ENCODE measurements at regions not wholly inside any gene's neighbourhood (a gene's known extent, or its start where the extent isn't known, plus 50 kb on each side); places are given as distances from the start of the nearest gene placed in this dataset.
A peak's percentile ranks its signal among the peaks of the same experiment; 100 is the strongest.
"Not testable (repeated sequence)": the region's sequence is repeated elsewhere in the genome, so short reads cannot be mapped to it uniquely, and the experiment has no call there.

DNA sequence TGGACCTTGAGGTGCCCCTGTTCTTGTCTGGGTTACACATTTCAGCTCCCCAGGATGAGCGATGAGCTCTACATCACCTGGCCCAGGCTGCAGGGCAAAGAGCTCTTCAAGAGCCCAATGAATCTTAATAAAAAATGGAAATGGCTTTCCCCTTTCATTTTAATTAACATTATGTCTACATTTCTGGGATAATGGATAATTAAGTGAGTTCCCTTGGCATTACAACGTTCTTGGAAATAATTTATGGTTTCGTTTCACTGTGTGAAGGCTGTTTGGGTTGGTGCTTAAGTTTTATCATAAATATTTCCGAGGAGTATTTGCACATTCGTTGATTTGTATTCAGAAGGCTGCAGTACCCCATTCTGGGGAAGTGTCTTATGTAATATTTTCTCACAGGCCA lies 678.3 kb upstream of the EEF2KMT start:
- no peak for DNase-seq (ENCODE audit: low spot score)

DNA sequence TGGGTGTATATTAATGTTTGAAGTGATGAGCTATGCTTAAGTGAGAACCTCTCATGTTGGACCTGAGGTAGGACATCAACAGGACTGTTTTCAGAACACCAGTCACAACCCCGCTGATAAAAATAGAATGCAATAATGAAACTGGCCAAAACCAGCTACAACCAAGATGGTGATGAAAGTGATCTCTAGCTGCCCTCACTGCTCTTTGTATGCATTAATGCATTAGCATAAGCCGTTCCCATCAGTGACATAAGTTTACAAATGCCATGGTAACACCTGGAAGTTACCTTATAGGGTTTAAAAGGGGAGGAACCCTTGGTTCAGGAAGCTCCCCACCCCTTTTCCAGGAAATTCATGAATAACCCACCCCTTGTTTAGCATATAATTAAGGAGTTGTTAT lies 672.5 kb upstream of the EEF2KMT start:
- no peak for DNase-seq (ENCODE audit: low spot score)

DNA sequence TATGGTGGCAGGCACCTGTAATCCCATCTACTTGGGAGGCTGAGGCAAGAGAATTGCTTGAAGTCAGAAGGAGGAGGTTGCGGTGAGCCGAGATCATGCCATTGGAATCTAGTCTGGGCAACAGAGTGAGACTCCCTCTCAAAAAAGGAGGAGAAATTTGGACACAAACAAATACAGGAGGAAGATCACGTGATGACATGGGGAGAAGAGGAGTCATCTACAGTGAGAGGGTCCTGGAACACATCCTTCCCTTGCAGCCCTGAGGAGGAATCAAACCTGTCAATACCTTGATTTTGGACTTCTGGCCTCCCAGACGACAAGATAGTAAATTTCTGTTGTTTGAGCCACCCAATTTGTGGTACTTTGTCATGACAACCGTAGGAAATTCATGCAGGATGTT lies 671.9 kb upstream of the EEF2KMT start:
- DNase-seq (ENCODE audit: low spot score) = no peak

DNA sequence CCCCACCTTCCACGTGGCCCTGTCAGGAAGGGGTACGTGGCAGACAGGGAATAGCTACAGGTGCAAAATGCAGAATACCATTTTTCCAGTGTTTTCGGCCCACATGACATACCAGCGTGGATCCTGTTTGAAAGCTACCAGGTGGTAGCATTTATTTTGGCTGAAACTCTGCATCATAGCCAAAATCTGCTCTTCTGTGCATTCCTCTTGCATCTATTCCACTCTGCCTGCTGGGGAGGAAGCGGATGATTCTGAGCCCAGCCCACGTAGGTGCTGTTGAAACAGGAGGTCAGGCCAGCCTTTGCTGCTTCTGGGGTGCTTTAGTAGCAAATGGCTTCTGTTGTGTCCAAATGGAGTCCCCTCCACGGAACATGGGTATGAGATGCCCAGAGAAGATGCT lies 670.9 kb upstream of the EEF2KMT start:
- no peak for DNase-seq (ENCODE audit: low spot score)

DNA sequence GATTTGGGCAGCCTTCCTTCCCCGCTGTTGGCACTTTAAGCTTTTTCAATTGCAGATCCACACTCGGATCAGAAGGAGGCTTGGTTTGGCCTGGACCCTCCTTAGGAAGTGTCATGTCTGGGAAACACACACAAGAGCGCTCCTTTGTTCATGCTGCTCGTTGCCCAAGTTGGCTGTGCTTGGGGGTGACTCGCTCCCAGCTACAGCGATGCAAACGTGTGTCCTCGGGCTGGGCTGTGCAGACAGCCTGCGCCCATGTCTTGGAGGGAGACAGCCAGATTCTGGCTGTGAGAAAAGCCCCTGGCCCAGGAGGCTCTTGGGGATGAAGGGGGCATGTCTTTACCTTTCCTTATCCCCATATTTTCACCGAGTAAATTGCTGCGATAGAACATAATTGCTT lies 665.6 kb upstream of the EEF2KMT start:
- DNase-seq (ENCODE audit: low spot score) = no peak

DNA sequence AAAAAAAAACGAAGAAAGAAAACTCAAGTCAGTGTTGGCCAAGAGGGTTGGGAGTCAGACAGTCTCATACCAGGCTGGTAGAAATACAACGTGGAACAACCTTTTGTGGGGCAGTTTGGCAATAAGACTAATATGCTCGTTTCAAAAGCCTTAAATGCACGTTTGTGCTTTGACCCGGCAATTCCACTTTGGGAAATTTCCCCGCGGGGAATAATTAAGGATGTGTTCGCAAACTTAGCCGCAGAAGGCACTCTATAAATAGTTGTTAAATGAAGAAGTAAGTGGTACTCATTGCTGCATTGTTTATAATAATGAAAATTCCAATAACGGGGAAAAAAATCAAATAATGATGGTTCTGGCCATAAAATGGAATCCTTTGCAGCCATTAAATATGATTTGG lies 664.8 kb upstream of the EEF2KMT start:
- no peak for DNase-seq (ENCODE audit: low spot score)

DNA sequence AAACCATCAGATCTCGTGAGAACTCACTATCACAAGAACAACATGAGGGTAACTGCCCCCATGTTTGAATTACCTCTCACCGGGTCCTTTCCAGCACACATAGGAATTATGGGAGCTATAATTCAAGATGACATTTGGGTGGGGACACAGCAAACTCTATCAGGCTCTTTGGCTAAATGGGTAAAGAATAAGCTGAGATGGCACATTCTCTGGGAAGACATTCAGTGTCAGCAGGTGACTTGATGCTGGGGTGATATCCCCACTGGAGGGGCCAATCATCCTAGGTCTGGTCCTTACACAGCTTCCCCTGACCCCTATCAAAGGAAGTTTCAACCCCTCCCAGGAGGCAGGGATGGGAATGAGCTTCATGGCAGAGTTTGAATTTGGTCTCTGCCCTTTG lies 664.0 kb upstream of the EEF2KMT start:
- no peak for DNase-seq (ENCODE audit: low spot score)

DNA sequence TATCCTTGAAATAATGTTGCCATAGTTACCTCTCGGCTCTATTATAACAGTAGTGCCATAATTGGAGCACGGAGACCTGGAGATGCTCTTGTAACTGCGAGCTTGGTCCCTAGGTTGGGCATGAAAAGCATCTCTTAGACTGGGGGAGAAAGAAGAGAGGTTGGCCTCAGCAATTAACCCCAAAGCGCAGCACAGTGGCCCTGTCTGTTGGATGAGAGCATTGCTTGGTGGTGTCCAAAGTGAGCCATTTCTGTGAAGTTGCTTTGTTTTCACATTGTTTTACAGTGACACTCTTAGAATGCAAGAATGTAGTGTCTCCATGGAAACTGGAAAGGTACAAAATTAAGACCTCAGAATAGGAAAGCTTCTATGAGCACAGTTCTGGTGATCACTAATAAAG lies 660.7 kb upstream of the EEF2KMT start:
- no peak for DNase-seq (ENCODE audit: low spot score)

DNA sequence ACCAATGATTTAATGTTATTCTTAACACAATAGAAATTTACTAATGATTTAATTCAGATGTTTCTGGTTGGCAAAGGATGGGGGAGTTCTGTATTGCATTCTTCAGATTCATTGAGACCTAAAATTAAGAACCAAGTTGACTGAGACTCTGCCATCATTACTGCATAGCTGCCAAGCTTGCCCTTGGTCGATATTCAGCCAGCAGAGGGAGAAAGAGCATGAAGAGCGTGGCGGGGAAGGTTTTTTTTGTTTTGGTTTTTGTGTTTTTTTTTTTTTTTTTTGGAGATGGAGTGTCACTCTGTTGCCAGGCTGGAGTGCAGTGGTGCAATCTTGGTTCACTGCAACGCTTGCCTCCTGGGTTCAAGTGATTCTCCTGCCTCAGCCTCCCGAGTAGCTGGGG lies 659.4 kb upstream of the EEF2KMT start:
- DNase-seq (ENCODE audit: low spot score) = no peak

DNA sequence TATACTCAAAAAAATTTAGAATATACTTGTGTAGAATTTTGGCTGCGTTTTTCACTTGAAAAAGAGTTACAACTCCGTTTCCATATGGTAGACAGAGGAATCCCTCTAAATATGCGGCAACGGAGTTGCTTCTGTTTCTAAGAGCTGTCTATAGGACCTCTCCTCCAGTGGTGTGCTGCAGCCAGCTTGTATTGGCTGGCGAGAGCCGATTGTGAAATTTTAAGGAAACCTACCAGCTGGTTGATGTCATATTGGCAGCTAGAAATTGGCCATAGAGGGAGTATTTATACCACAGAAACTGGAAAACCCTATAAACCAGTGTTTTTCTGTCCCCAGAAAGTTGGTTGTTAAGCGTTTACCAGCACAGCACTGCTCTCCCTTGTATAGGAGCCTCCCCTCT lies 655.8 kb upstream of the EEF2KMT start:
- DNase-seq (ENCODE audit: low spot score) = no peak

DNA sequence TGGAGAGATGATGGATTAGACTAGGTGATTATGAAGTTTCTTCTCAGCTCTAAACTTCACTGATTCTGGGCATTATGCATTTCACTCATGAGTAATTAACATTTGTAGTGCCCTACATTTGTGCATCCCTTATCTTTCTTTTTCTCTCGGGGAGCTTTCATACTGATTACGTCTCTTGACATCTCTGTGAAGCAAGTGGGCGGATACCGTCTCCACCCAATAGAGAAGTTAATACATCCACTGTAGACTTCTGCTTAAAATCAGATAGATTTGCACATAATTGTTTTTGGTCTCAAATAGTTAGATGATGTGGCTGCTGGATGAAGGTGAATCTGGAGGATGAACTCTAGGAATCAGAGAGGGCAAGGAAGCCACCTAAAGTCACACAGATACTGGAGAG lies 653.6 kb upstream of the EEF2KMT start:
- no peak for DNase-seq (ENCODE audit: low spot score)

DNA sequence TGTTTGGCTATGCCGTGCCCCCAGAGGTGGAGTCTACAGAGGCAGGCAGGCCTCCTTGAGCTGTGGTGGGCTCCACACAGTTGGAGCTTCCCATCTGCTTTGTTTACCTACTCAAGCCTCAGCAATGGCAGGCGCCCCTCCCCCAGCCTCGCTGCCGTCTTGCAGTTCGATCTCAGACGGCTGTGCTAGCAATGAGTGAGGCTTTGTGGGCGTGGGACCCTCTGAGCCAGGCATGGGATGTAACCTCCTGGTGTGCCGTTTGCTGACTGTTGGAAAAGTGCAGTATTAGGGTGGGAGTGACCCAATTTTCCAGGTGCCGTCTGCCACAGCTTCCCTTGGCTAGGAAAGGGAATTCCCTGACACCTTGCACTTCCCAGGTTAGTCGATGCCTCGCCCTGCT lies 652.8 kb upstream of the EEF2KMT start:
- DNase-seq (ENCODE audit: low spot score) = not testable (repeated sequence)

DNA sequence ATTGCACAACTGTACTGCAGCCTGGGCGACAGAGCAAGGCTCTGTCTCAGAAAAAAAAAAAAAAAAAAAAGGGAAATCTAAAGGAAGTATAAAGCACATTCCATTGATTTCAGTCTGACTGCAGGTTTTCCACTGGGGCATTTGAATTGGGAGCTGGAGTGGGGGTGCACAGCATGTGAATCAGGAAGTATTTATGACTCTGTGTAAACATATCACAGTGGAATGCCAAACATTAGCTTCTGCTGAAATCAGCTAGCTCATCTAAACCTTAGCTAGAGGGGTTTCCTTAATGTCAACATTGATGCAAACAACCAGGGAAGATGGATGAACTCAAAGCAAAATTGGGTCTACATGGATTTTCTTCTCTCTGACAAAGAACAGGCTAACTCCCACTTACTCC lies 641.0 kb upstream of the EEF2KMT start:
- no peak for DNase-seq (ENCODE audit: low spot score)

DNA sequence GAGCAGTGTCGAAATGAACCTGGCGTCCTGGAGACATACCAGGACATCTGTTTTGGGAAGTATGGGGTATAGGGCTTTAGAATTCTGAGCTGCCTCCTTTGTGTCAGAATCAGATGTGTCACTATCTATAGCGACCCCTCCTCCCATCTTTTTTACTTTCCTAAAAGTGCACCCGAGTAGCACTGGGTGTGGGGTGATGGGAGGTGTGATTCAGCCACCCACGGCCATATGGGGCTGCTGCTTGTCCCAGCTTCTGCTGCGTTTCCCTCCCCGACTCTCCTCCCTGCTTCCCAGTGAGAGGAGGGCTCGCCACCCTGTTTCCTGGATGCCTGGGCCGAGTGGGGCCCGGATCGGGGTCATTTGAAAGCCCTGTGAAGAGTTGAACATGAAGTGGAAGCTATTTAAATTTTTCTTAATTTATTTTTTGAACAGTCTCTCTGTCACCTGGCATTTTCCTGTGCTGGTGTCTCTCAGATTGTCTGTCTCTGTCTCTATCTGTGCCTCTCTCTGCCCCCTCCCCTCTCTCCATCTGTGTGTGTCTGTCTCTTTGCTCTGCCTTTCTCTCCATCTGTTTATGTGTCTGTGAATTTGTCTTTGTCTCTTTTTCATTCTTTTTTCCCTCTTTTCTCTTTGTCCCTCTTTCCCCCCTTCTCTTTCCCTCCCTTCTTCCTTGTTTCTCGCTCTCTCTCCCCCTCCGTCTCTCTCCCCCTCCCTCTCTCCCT lies 638.8 kb upstream of the EEF2KMT start:
- DNase-seq (ENCODE audit: low spot score) = no peak

DNA sequence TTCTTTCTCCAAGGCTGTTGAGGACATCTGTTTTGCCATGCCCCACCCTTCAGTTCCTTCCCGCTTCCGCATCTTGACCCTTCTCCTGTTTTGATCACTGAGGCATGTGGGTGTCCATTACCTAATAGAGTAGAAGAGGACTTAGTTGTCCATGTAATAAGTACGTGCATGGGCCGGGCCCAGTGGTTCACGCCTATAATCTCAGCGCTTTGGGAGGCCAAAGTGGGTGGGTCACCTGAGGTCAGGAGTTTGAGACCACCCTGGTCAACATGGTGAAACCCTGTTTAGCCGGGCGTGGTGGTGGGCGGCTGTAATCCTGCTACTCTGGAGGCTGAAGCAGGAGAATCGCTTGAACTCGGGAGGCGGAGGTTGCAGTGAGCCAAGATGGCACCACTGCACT lies 637.8 kb upstream of the EEF2KMT start:
- no peak for DNase-seq (ENCODE audit: low spot score)

DNA sequence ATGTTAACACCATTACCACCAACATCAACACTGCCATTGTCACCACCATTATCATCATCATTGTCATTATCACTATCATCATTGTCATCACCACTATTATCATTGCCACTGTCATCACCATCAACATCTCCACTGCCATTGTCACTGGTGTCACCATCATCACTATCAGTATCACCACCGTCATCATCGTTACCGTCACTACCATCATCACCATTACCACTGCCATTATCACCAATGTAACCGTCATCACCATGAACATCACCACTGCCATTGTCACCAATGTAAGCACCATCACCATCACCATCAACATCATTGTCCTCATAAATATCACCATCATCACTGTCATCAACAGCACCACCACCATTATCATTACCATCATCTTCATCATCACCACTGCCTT lies 633.2 kb upstream of the EEF2KMT start:
- no peak for DNase-seq (ENCODE audit: low spot score)

DNA sequence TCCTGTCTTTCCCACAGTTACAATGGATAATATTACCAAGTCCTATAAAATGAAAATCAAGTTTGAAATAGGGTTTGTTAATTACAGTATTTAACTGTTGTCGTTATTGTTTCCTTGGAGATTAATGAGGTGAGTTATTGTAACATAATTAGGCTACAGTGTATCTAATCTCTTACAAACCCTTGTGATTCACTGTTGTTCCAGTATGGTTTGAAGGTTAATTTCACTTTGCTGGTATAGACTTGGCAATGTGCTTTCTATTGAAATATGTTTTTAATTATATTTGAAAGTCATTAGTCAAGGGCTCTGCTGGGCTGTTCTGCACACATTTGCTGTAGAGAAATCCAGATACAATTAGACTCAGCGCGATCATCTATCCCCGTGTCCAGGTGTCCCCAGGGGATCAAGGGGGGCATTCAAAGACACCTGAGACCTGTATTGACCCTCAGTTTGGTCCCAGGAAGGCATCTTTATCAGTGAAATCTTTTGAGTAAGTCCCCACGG lies 624.6 kb upstream of the EEF2KMT start:
- peak; percentile 36 for DNase-seq (ENCODE audit: low spot score)

DNA sequence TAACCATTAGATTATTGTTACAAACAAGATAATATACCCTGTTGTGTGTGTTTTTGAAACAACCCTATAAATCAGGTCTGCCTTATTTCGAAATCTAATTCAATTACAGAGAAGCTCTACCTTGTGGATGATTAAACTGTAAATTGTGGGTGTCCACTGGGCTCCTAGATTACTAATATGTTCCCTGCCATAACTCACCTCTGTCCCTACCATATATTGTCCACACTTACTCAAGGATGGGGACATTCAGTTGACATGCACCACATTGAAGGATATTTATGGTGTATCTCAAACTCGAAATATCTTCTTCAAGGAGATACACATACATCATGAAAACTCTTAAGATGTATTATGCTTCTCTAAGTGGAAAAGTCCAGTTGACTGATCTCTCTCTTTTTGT lies 617.6 kb upstream of the EEF2KMT start:
- no peak for DNase-seq (ENCODE audit: low spot score)

DNA sequence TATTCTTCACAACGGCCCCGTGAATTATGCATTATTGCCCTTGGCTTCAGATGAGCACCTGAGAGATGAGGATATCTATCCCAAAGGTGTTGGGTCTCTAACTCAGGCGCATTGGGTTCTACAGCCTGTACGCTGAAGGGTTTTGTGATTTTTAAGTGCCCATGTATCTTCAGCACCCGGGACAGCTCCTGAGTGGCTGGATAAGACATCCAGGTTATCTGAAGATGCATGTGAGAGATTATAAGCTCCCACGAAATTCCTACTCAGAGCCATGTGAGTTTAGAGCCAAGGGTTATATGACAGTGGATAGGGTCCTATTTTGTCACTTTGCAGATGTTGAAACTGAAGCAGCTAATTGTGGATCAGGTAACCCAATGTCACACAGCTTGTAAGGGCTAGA lies 612.3 kb upstream of the EEF2KMT start:
- peak; percentile 16 for DNase-seq (ENCODE audit: low spot score)

DNA sequence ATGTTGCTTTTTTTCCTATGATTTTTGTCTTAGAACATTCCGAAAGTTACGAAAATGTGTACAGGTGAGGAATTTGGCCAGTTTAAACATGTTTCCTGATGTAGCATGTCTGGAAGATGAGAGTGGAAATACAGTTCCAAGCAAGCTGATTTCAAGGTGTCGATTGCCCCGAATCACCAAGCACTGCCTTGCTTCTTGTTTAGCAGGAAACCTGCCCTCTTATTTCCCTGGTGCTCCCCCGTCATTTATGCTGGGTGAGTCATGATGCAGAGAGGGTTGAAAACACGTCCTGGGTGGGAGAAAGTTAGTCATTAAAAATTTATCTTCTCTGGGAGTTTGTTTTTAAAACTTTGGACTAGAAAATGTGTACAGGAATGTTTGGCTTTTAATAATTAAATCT lies 608.6 kb upstream of the EEF2KMT start:
- no peak for DNase-seq (ENCODE audit: low spot score)

DNA sequence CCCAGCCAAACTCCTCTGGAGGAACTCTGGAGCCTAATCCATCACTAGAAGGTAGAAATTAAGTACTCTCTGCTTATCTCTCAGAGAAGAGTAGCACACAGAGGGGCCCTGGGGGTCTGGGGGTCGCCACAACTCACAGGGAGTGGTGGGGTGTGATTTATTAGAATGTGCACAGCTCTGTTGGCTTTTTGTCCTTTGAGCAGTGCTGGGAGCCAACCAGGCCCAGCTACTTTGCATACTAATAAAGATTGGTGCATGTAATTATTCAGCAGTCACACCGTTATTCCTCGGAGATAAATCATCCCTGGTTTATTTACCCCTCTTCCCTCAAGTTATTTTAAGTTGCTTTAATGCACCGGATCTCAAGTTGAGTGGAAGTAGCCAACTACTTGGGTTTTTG lies 606.7 kb upstream of the EEF2KMT start:
- DNase-seq (ENCODE audit: low spot score) = no peak

DNA sequence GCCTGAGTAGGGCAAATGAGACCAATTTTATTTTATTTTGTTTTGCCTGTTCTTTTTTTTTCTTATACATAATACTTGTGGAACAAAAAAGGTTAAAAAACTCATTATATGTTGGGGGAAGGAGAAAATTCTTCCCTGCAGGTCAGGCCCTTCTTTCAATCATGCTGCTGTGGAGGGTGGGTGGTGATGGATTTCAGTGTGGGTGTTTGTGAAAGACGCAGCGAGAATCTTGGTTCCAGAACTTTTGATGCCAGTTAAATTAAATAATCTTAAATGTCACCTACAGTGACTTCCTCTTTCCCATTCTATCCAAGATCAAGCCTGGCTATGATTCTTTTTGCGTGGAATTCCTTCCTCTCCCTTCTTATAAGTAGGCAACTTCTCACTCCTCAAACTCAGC lies 595.8 kb upstream of the EEF2KMT start:
- no peak for DNase-seq (ENCODE audit: low spot score)

DNA sequence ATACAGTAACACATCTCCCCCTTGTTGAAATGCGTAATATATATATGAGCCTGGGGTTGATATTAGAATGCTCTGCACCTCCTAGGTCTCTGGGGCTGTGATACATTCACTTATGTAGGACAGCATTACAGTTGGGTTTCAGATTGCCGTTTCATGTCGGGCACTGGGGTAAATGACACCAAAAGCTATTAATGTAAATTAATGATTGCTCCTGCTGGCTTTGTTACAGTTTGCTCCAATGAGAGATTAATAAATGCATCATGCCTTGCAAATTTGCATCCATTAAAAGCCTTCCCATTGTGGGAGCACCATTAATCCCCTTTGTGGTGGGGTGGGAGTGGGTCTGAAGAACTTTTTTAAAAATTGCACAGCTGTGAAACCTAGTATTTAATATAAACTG lies 584.4 kb upstream of the EEF2KMT start:
- DNase-seq (ENCODE audit: low spot score) = no peak

DNA sequence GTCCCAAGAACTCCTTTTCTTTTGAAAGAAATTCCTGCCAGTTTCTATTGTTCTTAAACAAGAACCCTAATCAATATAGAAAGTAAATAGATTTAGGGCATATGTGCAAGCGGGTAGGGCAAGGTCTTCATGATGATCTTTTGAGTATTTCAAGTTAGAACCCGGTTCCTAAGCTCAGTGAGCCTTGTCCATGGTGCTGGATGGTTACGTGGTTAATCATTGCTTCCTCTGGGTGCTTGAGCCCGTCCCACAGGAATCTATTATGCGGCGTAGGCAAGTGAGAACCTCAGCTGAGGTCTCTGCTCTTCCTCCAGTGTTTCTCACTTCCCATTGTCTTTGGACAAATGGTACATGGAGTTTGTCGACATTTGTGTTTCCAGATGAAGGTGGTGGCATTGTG lies 580.8 kb upstream of the EEF2KMT start:
- no peak for DNase-seq (ENCODE audit: low spot score)
